ENCODE measurements at regions not wholly inside any gene's neighbourhood (a gene's known extent, or its start where the extent isn't known, plus 50 kb on each side); places are given as distances from the start of the nearest gene placed in this dataset.

DNA sequence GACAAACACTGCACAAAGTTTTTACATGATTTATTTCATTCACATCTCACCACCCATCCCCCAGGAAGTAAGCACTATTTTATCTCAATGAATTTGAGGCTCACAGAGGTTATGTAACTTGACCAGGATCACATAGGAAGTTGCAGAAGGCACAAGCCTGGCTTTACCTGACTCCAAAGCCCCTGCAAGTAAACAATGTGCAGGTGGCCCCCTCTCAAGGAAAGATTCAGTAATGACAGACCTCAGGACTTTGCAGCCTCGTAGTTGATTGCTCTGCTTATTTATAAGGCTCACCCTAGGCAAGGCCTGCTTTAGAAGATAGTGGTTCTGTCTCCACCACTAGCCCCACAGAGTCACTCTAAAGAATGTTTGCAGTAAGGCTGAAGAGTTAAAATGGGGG lies 79.8 kb upstream of the MDFIC2 start:
- TF ChIP-seq, protein P1, sequence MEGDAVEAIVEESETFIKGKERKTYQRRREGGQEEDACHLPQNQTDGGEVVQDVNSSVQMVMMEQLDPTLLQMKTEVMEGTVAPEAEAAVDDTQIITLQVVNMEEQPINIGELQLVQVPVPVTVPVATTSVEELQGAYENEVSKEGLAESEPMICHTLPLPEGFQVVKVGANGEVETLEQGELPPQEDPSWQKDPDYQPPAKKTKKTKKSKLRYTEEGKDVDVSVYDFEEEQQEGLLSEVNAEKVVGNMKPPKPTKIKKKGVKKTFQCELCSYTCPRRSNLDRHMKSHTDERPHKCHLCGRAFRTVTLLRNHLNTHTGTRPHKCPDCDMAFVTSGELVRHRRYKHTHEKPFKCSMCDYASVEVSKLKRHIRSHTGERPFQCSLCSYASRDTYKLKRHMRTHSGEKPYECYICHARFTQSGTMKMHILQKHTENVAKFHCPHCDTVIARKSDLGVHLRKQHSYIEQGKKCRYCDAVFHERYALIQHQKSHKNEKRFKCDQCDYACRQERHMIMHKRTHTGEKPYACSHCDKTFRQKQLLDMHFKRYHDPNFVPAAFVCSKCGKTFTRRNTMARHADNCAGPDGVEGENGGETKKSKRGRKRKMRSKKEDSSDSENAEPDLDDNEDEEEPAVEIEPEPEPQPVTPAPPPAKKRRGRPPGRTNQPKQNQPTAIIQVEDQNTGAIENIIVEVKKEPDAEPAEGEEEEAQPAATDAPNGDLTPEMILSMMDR (IDR thresholded peaks at IDR 0.05; ENCODE audit: extremely low read depth in 1 of 2, insufficient read depth in 1 of 2, low read depth in 1 of 2, low read length in 2 of 2): no peak
- TF ChIP-seq, protein P2, sequence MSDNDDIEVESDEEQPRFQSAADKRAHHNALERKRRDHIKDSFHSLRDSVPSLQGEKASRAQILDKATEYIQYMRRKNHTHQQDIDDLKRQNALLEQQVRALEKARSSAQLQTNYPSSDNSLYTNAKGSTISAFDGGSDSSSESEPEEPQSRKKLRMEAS (IDR thresholded peaks at IDR 0.05; ENCODE audit: insufficient read depth, insufficient read length): no peak
- TF ChIP-seq POLR2AphosphoS5 (IDR thresholded peaks at IDR 0.05; ENCODE audit: insufficient read depth, low read depth, low read length) (no peak), POLR2A (IDR thresholded peaks at IDR 0.05; ENCODE audit: low read depth, low read length) (no peak), JUN (IDR thresholded peaks at IDR 0.05; ENCODE audit: borderline replicate concordance, insufficient read depth, insufficient read length, low read depth) (no peak), EZH2 (IDR thresholded peaks at IDR 0.05; ENCODE audit: borderline replicate concordance, low read depth, low read length, severe bottlenecking) (no peak)

Data from endothelial cell of umbilical vein (primary cell).